K562 (cell line): ENCODE measurements at regions not wholly inside any gene's neighbourhood (a gene's known extent, or its start where the extent isn't known, plus 50 kb on each side); places are given as distances from the start of the nearest gene placed in this dataset.

Experiments
- ATF7 ChIP-seq: fragments of 450-650 bp; IDR thresholded peaks from 2 replicates; pipeline ENCODE4 v1.7.1; 2014; ENCODE audit warnings: mild to moderate bottlenecking, moderate library complexity
- CREB1 ChIP-seq, 2 experiments: sonication (generic) in 1 of 2; formaldehyde crosslinking in 1 of 2; IDR thresholded peaks; 2 replicates each; pipeline versions ENCODE4 v1.6.1 to v1.8.0; 2012 to 2022; ENCODE audit warnings: inconsistent platforms in 1 of 2, mild to moderate bottlenecking in 1 of 2, missing genetic modification reagents in 1 of 2, moderate library complexity in 1 of 2
- EP300 ChIP-seq: IDR thresholded peaks from 2 replicates; pipeline ENCODE4 v1.6.1; 2012; ENCODE audit warnings: low read length, improper control_type of control experiment
- EP400 ChIP-seq: fragments of 450-650 bp; IDR thresholded peaks from 2 replicates; pipeline ENCODE4 v1.6.1; 2017; ENCODE audit warnings: antibody characterized with exemption, mild to moderate bottlenecking, moderate library complexity
- ETV5 ChIP-seq: sonication (generic); formaldehyde crosslinking; IDR thresholded peaks from 2 replicates; pipeline ENCODE4 v1.4.0; 2020; ENCODE audit warnings: low read depth, mild to moderate bottlenecking, missing genetic modification reagents
- GABPA ChIP-seq: fragments of 200-800 bp; sonication (Bioruptor generic); conservative IDR thresholded peaks from 2 replicates; pipeline ENCODE4 v1.6.1; 2016; ENCODE audit warnings: low read depth, missing genetic modification characterization, missing compliant biosample characterization
- HNRNPUL1 ChIP-seq: fragments of 200-400 bp; formaldehyde crosslinking; IDR thresholded peaks from 2 replicates; pipeline ENCODE4 v1.6.1; 2017; ENCODE audit warnings: low read length
- KDM4B ChIP-seq, 2 experiments: fragments of 450-650 bp in 1 of 2; sonication (generic) in 1 of 2; IDR thresholded peaks; 2 replicates each; pipeline ENCODE4 v1.6.1; 2016 to 2017; ENCODE audit warnings: borderline replicate concordance in 2 of 2, antibody characterized with exemption in 1 of 2, low read depth in 1 of 2, mild to moderate bottlenecking in 1 of 2
- MTA3 ChIP-seq: fragments of 450-650 bp; formaldehyde crosslinking; IDR thresholded peaks from 2 replicates; pipeline ENCODE4 v1.6.1; 2017; ENCODE audit warnings: mild to moderate bottlenecking, borderline replicate concordance
- NFIC ChIP-seq: fragments of 450-650 bp; IDR thresholded peaks from 2 replicates; pipeline ENCODE4 v1.6.1; 2017; ENCODE audit warnings: mild to moderate bottlenecking, inconsistent platforms
- POLR2AphosphoS5 ChIP-seq: IDR thresholded peaks from 2 replicates; pipeline ENCODE4 v1.6.1; 2011; ENCODE audit warnings: mild to moderate bottlenecking, low read depth, low read length, moderate library complexity; ENCODE audit not compliant: control insufficient read depth, insufficient read depth
- SIN3A ChIP-seq, 2 experiments: fragments of 150-350 bp in 1 of 2; IDR thresholded peaks; 2 replicates each; pipeline ENCODE4 v1.6.1; 2011 to 2016; ENCODE audit warnings: borderline replicate concordance in 2 of 2, low read depth in 2 of 2, low read length in 2 of 2, mild to moderate bottlenecking in 2 of 2, moderate library complexity in 2 of 2; ENCODE audit not compliant: control insufficient read depth in 1 of 2
- SMAD4 ChIP-seq: fragments of 250-450 bp; sonication (Bioruptor Pico); conservative IDR thresholded peaks from 2 replicates; pipeline ENCODE4 v1.8.0; 2021; ENCODE audit warnings: inconsistent platforms, mild to moderate bottlenecking, moderate library complexity
- SRF ChIP-seq, 2 experiments: fragments of 250-450, 450-650 bp in 1 of 2; sonication (Bioruptor Pico) in 1 of 2; sonication (generic) in 1 of 2; formaldehyde crosslinking; IDR thresholded peaks; 2 replicates each; pipeline versions ENCODE4 v1.5.0 to v1.5.1; 2020 to 2022; ENCODE audit warnings: mild to moderate bottlenecking in 1 of 2, missing genetic modification reagents in 1 of 2
- WHSC1 ChIP-seq: IDR thresholded peaks from one replicate; pipeline ENCODE4 v1.6.1; 2012; ENCODE audit warnings: low read length, control low read depth, inconsistent platforms
- ZNF239 ChIP-seq: fragments of 250-450 bp; sonication (Bioruptor Pico); IDR thresholded peaks from 2 replicates; pipeline ENCODE4 v1.4.0; 2020; ENCODE audit warnings: mild to moderate bottlenecking
- TF ChIP-seq, protein P1 (sequence below), 2 experiments: fragments of 450-650 bp; formaldehyde crosslinking in 1 of 2; IDR thresholded peaks; 2 replicates each; pipeline versions ENCODE4 v1.4.0 to v1.6.1; 2014 to 2020; ENCODE audit warnings: mild to moderate bottlenecking in 2 of 2, borderline replicate concordance in 1 of 2, low read depth in 1 of 2
- TF ChIP-seq, protein P2 (sequence below): conservative IDR thresholded peaks from 2 replicates; pipeline ENCODE4 v1.6.1; 2011; ENCODE audit warnings: low read depth, mild to moderate bottlenecking, low read length; ENCODE audit not compliant: control insufficient read depth

DNA sequence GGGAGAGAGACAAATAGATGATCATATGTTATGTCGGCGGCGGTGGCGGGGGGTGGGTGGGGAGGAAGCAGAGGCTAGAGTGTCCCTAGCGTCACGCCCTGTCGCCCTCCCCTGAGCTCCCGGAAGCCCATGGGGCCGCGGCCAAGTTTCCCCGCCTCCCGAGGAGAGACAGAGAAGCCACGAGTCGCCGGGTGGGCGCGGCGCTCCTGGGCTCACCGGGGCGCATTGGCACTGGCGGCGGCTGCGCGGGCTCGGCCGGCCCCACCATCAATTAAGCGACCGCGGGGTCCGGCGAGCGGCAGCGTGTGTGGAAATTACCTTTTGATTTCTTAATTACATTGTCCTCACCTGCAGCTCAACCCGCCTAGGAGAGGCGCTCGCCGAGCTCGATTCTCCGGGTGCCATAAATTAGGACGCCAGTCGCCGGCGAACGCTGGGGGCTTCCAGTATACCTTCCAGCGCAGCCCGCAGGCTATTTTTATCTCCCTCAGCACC, 119.9 kb upstream of the LHX5 start (continued):
- TF ChIP-seq, protein P1, sequence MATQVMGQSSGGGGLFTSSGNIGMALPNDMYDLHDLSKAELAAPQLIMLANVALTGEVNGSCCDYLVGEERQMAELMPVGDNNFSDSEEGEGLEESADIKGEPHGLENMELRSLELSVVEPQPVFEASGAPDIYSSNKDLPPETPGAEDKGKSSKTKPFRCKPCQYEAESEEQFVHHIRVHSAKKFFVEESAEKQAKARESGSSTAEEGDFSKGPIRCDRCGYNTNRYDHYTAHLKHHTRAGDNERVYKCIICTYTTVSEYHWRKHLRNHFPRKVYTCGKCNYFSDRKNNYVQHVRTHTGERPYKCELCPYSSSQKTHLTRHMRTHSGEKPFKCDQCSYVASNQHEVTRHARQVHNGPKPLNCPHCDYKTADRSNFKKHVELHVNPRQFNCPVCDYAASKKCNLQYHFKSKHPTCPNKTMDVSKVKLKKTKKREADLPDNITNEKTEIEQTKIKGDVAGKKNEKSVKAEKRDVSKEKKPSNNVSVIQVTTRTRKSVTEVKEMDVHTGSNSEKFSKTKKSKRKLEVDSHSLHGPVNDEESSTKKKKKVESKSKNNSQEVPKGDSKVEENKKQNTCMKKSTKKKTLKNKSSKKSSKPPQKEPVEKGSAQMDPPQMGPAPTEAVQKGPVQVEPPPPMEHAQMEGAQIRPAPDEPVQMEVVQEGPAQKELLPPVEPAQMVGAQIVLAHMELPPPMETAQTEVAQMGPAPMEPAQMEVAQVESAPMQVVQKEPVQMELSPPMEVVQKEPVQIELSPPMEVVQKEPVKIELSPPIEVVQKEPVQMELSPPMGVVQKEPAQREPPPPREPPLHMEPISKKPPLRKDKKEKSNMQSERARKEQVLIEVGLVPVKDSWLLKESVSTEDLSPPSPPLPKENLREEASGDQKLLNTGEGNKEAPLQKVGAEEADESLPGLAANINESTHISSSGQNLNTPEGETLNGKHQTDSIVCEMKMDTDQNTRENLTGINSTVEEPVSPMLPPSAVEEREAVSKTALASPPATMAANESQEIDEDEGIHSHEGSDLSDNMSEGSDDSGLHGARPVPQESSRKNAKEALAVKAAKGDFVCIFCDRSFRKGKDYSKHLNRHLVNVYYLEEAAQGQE (IDR thresholded peaks at IDR 0.05; ENCODE audit: borderline replicate concordance) = 0 out of 2 replicates have a peak, but pooled peaks have one; percentile 16
- TF ChIP-seq, protein P1 (CRISPR knock-in tag; IDR thresholded peaks at IDR 0.05; ENCODE audit: low read depth) = no peak
- TF ChIP-seq EP400 = peak; percentile 45; the same call in 1 of the 2 replicates
- TF ChIP-seq, protein P2, sequence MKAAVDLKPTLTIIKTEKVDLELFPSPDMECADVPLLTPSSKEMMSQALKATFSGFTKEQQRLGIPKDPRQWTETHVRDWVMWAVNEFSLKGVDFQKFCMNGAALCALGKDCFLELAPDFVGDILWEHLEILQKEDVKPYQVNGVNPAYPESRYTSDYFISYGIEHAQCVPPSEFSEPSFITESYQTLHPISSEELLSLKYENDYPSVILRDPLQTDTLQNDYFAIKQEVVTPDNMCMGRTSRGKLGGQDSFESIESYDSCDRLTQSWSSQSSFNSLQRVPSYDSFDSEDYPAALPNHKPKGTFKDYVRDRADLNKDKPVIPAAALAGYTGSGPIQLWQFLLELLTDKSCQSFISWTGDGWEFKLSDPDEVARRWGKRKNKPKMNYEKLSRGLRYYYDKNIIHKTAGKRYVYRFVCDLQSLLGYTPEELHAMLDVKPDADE = peak; percentile 54; the same call in 1 of the 2 replicates
- no peak for TF ChIP-seq KDM4B (IDR thresholded peaks at IDR 0.05; ENCODE audit: borderline replicate concordance in 2 of 2, low read depth in 1 of 2)
- TF ChIP-seq ATF7 = 0 out of 2 replicates have a peak, but pooled peaks have one; percentile 51
- TF ChIP-seq WHSC1 = no peak
- TF ChIP-seq SRF (CRISPR knock-in tag; IDR thresholded peaks at IDR 0.05) = peak in 1 of 2 experiments; percentile 62; a peak in 1 of 4 replicates
- TF ChIP-seq SIN3A (IDR thresholded peaks at IDR 0.05; ENCODE audit: borderline replicate concordance in 2 of 2, control insufficient read depth in 1 of 2, low read depth in 2 of 2, low read length in 2 of 2) = peak; percentile 45 to 61; a peak in 1 of 4 replicates
- peak; percentile 39 for TF ChIP-seq SMAD4 (CRISPR knock-in tag)
- peak; percentile 68; the same call in 1 of the 2 replicates for TF ChIP-seq MTA3
- no peak for TF ChIP-seq ZNF239 (CRISPR knock-in tag)
- no peak for TF ChIP-seq EP300
- 0 out of 2 replicates have a peak, but pooled peaks have one; percentile 25 for TF ChIP-seq CREB1 (IDR thresholded peaks at IDR 0.05)
- 0 out of 2 replicates have a peak, but pooled peaks have one; percentile 19 for TF ChIP-seq CREB1 (CRISPR knock-in tag; IDR thresholded peaks at IDR 0.05)
- 0 out of 2 replicates have a peak, but pooled peaks have one; percentile 23 for TF ChIP-seq ETV5
- TF ChIP-seq POLR2AphosphoS5 = peak; percentile 58; the same call in 1 of the 2 replicates
- peak; percentile 78 for TF ChIP-seq GABPA (tag)
- no peak for TF ChIP-seq HNRNPUL1
- peak; percentile 60 for TF ChIP-seq NFIC
